ENCODE measurements at regions not wholly inside any gene's neighbourhood (a gene's known extent, or its start where the extent isn't known, plus 50 kb on each side); places are given as distances from the start of the nearest gene placed in this dataset.

- DNase-seq (ENCODE audit: low read depth, low spot score): no peak
Measured at GRCh38 chr2:220163486-220163885, 536.1 kb downstream of the SLC4A3 start.

- no peak for DNase-seq (ENCODE audit: low read depth, low spot score)
Measured at GRCh38 chr2:220165401-220165800, 538.0 kb downstream of the SLC4A3 start.

GRCh38 chr2:220166616-220167015, 539.2 kb downstream of the SLC4A3 start:
- DNase-seq (ENCODE audit: low read depth, low spot score): no peak

- DNase-seq (ENCODE audit: low read depth, low spot score): no peak
Measured at GRCh38 chr2:220167956-220168355, 540.5 kb downstream of the SLC4A3 start.

- DNase-seq (ENCODE audit: low read depth, low spot score): no peak
Measured at GRCh38 chr2:220168891-220169546, 541.6 kb downstream of the SLC4A3 start.

GRCh38 chr2:220174826-220175225, 547.4 kb downstream of the SLC4A3 start:
- DNase-seq (ENCODE audit: low read depth, low spot score): no peak

- DNase-seq (ENCODE audit: low read depth, low spot score): no peak
Measured at GRCh38 chr2:220175967-220176366, 548.5 kb downstream of the SLC4A3 start.

- DNase-seq (ENCODE audit: low read depth, low spot score): no peak
Measured at GRCh38 chr2:220178991-220179695, 551.7 kb downstream of the SLC4A3 start.

GRCh38 chr2:220181165-220181564, 553.7 kb downstream of the SLC4A3 start:
- DNase-seq (ENCODE audit: low read depth, low spot score): no peak

GRCh38 chr2:220182790-220183189, 555.4 kb downstream of the SLC4A3 start:
- DNase-seq (ENCODE audit: low read depth, low spot score): no peak

- DNase-seq (ENCODE audit: low read depth, low spot score): no peak
Measured at GRCh38 chr2:220185766-220186305, 558.4 kb downstream of the SLC4A3 start.

GRCh38 chr2:220188031-220188430, 560.6 kb downstream of the SLC4A3 start:
- no peak for DNase-seq (ENCODE audit: low read depth, low spot score)

GRCh38 chr2:220191031-220191430, 563.6 kb downstream of the SLC4A3 start:
- DNase-seq (ENCODE audit: low read depth, low spot score): no peak

GRCh38 chr2:220191737-220192136, 564.3 kb downstream of the SLC4A3 start:
- no peak for DNase-seq (ENCODE audit: low read depth, low spot score)

- DNase-seq (ENCODE audit: low read depth, low spot score): no peak
Measured at GRCh38 chr2:220192994-220193753, 565.7 kb downstream of the SLC4A3 start.

- no peak for DNase-seq (ENCODE audit: low read depth, low spot score)
Measured at GRCh38 chr2:220194630-220195584, 567.5 kb downstream of the SLC4A3 start.

GRCh38 chr2:220198896-220199295, 571.5 kb downstream of the SLC4A3 start:
- DNase-seq (ENCODE audit: low read depth, low spot score): peak; percentile 41

GRCh38 chr2:220202066-220202465, 574.6 kb downstream of the SLC4A3 start:
- no peak for DNase-seq (ENCODE audit: low read depth, low spot score)

- no peak for DNase-seq (ENCODE audit: low read depth, low spot score)
Measured at GRCh38 chr2:220209093-220209492, 581.7 kb downstream of the SLC4A3 start.

- DNase-seq (ENCODE audit: low read depth, low spot score): no peak
Measured at GRCh38 chr2:220209751-220210150, 582.3 kb downstream of the SLC4A3 start.
